Peyer's patch (tissue), 4 donors: ENCODE measurements at regions not wholly inside any gene's neighbourhood (a gene's known extent, or its start where the extent isn't known, plus 50 kb on each side); places are given as distances from the start of the nearest gene placed in this dataset.
"Not testable (repeated sequence)": the region's sequence is repeated elsewhere in the genome, so short reads cannot be mapped to it uniquely, and the experiment has no call there.

Experiments used
- DNase-seq, 3 donors: peaks; one replicate each; pipeline ENCODE4 v3.0.0-alpha.2; 2017 to 2019
- H3K27ac ChIP-seq, 4 donors: fragments of 200-600 bp; sonication (generic); one replicate each; pipeline ENCODE4 v1.5.1; 2016 to 2019
- H3K27me3 ChIP-seq, 2 donors: fragments of 200-600 bp; sonication (generic); one replicate each; pipeline ENCODE4 v1.5.1; 2019
- H3K36me3 ChIP-seq, 3 donors: fragments of 200-600 bp; sonication (generic); one replicate each; pipeline ENCODE4 v1.5.1; 2016 to 2019
- H3K4me1 ChIP-seq, 4 donors: fragments of 200-600 bp; sonication (generic); one replicate each; pipeline ENCODE4 v1.5.1; 2016 to 2019
- H3K4me3 ChIP-seq, 4 donors: fragments of 200-600 bp; sonication (generic); 1 replicate in 3 of 4; 2 replicates in 1 of 4; pipeline ENCODE4 v1.5.1; 2016 to 2019; ENCODE audit warnings: mild to moderate bottlenecking in 1 of 4
- H3K9me3 ChIP-seq, 4 donors: fragments of 200-600 bp; sonication (generic); one replicate each; pipeline ENCODE4 v1.5.1; 2016 to 2019; ENCODE audit warnings: mild to moderate bottlenecking in 1 of 4
- CTCF ChIP-seq, 6 experiments: fragments of 450-650 bp in 4 of 6; fragments of 200-600 bp in 2 of 6; sonication (generic) in 1 of 6; IDR thresholded peaks; one replicate each; pipeline ENCODE4 v1.5.1; 2017 to 2019; ENCODE audit warnings: antibody characterized with exemption in 6 of 6, mild to moderate bottlenecking in 3 of 6, moderate library complexity in 1 of 6
- POLR2A ChIP-seq, 2 donors: fragments of 450-650 bp; IDR thresholded peaks; one replicate each; pipeline ENCODE4 v1.5.1; 2017; ENCODE audit warnings: antibody characterized with exemption in 2 of 2, mild to moderate bottlenecking in 2 of 2, moderate library complexity in 2 of 2

DNA sequence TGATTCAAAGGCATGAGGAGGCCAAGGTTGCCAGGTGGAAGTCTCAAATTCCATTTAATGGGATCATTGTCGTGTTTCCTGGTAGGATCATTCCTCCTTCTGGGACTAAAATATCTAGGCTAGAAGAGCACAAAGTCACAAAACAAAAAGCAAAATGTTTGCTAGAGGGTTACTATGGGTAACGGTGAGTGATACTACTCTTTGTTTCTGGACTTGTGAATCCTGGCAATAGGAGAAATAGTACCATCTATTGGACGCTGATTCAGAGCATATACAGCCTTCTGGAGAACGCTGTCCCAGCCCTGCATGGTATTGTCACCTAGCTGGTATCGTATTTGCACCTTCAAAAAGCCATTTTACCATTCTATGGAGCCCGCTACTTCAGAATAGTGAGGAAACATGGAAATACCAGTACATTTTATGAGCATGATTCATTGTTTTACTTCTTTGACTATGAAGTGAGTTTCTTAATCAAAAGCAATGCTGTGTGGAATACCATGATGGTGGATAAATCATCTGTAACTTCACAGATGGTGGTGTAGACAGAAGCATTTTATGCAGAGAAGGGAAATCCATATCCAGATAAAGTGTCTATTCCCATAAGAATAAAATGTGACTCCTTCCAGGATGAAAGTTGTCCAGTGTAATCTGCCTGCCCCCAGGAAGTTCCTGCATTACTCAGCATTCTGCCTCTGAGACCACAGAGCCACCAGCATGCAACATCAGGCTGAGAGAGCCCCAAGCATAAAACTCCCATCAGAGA lies 361.0 kb downstream of the ETV1 start:
- Histone ChIP-seq H3K9me3 (no peaks in the 10 kb centered on the region), H3K36me3 (no peaks in the 10 kb centered on the region), H3K4me3 (no peak overlapping the region), H3K4me1 (no peaks in the 10 kb centered on the region), H3K27me3 (no peaks in the 10 kb centered on the region), H3K27ac (no peak overlapping the region)
- TF ChIP-seq POLR2A (IDR thresholded peaks at IDR 0.05) (no peak), CTCF (IDR thresholded peaks at IDR 0.05) (no peak)
- no peak for DNase-seq

- not testable (repeated sequence) for H3K36me3 ChIP-seq, H3K27me3 ChIP-seq, H3K4me3 ChIP-seq, H3K27ac ChIP-seq, DNase-seq, H3K9me3 ChIP-seq, H3K4me1 ChIP-seq
Measured at GRCh38 chr7:13631207-13632049, 358.0 kb downstream of the ETV1 start.

DNA sequence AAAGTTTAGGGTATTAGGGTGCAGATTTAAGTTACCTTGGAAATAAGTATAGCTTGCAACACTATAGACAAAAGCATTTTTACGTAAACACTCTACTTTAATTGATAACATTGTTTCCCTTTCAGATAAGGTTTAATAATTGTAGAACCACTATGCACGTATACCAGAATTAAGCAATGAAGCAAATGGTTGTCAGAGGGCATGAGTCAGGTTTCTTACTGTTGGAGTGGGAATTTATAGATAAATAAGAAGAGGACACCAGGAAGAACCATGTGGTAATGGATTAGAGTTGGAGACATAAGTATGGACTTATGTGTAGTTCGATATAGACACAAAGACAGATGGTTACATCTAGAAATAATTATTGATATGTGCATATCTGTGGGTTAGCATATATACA lies 355.6 kb downstream of the ETV1 start:
- Histone ChIP-seq H3K27me3 (no peaks in the 10 kb centered on the region), H3K9me3 (no peaks in the 10 kb centered on the region), H3K27ac (no peak overlapping the region), H3K36me3 (no peaks in the 10 kb centered on the region), H3K4me3 (no peak overlapping the region), H3K4me1 (no peaks in the 10 kb centered on the region)
- DNase-seq = no peak
- no peak for TF ChIP-seq CTCF (IDR thresholded peaks at IDR 0.05)

DNA sequence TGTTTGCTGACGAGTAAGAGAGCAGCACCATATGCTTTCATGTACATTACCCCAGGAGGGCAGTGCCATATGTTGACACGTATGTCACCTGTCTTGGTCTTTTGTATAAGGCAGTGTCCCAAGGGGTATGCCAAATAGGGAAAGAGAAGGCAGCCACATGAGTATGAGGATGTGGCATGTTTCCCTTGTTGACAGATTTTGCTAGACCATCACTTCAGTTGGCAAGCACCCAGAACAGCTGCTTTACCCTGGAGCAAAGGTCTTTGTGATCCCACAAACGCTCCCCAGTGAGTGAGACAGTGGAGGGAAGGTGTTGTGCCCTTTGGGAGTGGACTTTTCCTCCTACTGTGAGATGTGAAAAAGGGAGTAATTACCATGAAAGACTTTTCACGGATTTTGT lies 350.1 kb downstream of the ETV1 start:
- Histone ChIP-seq H3K27ac (no peak overlapping the region), H3K27me3 (no peaks in the 10 kb centered on the region), H3K36me3 (no peaks in the 10 kb centered on the region), H3K9me3 (no peaks in the 10 kb centered on the region), H3K4me3 (no peak overlapping the region), H3K4me1 (no peaks in the 10 kb centered on the region)
- no peak for TF ChIP-seq CTCF (IDR thresholded peaks at IDR 0.05)
- TF ChIP-seq POLR2A (IDR thresholded peaks at IDR 0.05) = no peak
- no peak for DNase-seq

DNA sequence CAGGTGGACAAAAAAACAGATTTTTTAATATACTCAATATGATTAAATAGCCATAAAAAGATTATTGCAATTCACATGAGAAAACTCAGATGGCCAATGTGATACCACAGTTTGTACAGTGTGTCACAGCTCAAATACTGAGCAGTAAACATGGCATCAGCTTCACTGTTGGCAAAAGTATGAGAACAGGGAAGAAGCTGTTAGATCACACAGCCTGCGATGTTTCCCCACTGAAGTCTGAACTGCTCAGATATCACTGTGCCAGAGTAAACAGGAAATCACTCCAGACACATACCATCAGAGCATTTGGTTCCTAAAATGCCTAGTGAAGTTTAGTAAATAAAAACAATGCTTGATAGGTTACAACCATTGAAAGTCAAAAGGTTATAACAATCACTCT lies 347.8 kb downstream of the ETV1 start:
- H3K27me3 ChIP-seq = no peaks in the 10 kb centered on the region
- no peaks in the 10 kb centered on the region for H3K36me3 ChIP-seq
- no peak for DNase-seq
- no peaks in the 10 kb centered on the region for H3K9me3 ChIP-seq
- H3K4me1 ChIP-seq = no peaks in the 10 kb centered on the region
- H3K4me3 ChIP-seq = no peak overlapping the region
- no peak for TF ChIP-seq POLR2A (IDR thresholded peaks at IDR 0.05)
- TF ChIP-seq CTCF (IDR thresholded peaks at IDR 0.05) = no peak
- H3K27ac ChIP-seq = no peak overlapping the region

- H3K9me3 ChIP-seq = no peaks in the 10 kb centered on the region
- H3K4me1 ChIP-seq = no peaks in the 10 kb centered on the region
- DNase-seq = no peak
- no peaks in the 10 kb centered on the region for H3K36me3 ChIP-seq
- H3K27ac ChIP-seq = no peak overlapping the region
- no peaks in the 10 kb centered on the region for H3K27me3 ChIP-seq
- H3K4me3 ChIP-seq = no peak overlapping the region
- TF ChIP-seq POLR2A (IDR thresholded peaks at IDR 0.05) = no peak
- TF ChIP-seq CTCF (IDR thresholded peaks at IDR 0.05) = no peak
Measured at GRCh38 chr7:13651167-13651566, 338.3 kb downstream of the ETV1 start.
